ENCODE measurements at regions not wholly inside any gene's neighbourhood (a gene's known extent, or its start where the extent isn't known, plus 50 kb on each side); places are given as distances from the start of the nearest gene placed in this dataset.

DNA sequence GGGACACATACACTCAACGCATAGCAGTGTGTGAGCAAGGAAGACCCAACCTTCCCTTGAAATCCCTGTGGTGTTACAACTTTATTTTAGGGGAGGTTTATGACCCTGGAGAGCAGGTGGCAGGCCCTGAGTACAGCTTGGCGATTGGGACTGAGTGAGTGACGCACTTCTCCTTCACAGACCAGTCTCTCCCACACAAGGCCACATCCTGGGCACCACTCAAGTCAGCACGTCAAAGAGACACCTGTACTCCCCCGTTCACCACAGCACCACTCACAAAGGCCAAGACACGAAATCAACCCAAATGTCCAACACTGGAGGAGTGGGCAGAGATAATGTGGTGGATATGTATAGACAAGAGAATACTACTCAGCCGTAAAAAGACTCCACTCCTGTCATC is 57.0 kb upstream of the FRMD1 start:
- H4K20me1 ChIP-seq (ENCODE audit: control insufficient read depth, insufficient read depth, insufficient read length): no peaks in the 10 kb centered on the region
- Mint-ChIP-seq H3K4me3 (no peak overlapping the region), H3K9me3 (no peaks in the 10 kb centered on the region), H3K27me3 (ENCODE audit: low read depth) (peaks cover 29% of the 10 kb centered on the region), H3K4me1 (peaks cover 29 to 30% of the 10 kb centered on the region in 2 experiments), H3K36me3 (ENCODE audit: insufficient read depth in 1 of 3, low read depth in 3 of 3) (no peaks in the 10 kb centered on the region), H3K27ac (no peak overlapping the region)
- H3K4me2 ChIP-seq (ENCODE audit: insufficient read depth, insufficient read length, low read length): no peak overlapping the region
- no peak overlapping the region for H3K14ac ChIP-seq (ENCODE audit: insufficient read depth, low read length)
- WGBS (ENCODE audit: extremely low coverage, insufficient read length, low lambda C conversion rate): no CpG with 5 or more reads among the region's 7 CpGs
- no peak overlapping the region for H3T11ph ChIP-seq (ENCODE audit: low read length)
- no peak overlapping the region for H2BK12ac ChIP-seq (ENCODE audit: insufficient read length, low read depth, low read length)
- H2BK15ac ChIP-seq (ENCODE audit: low read depth, low read length): no peak overlapping the region
- no peaks in the 10 kb centered on the region for H3K27me3 ChIP-seq (ENCODE audit: insufficient read depth, low read length)
- no peak overlapping the region for H4K8ac ChIP-seq (replicated peaks; ENCODE audit: insufficient read length, low read depth, low read length)
- no peak overlapping the region for H2BK20ac ChIP-seq (ENCODE audit: low read depth, low read length, poor library complexity, severe bottlenecking)
- no peak overlapping the region for H2AK5ac ChIP-seq (ENCODE audit: insufficient read length, low read length)
- no peaks in the 10 kb centered on the region for H3K79me2 ChIP-seq (ENCODE audit: insufficient read depth, low read length)
- no peak overlapping the region for H2BK120ac ChIP-seq (ENCODE audit: low read depth, low read length, poor library complexity, severe bottlenecking)
- H3K23ac ChIP-seq (ENCODE audit: insufficient read length, low read depth, low read length): no peak overlapping the region
- H3K9ac ChIP-seq (ENCODE audit: extremely low read depth, insufficient read length, low read length): no peak overlapping the region
- H2AFZ ChIP-seq (ENCODE audit: low read length): no peak overlapping the region
- H4K5ac ChIP-seq (ENCODE audit: insufficient read length, low read depth, low read length): no peak overlapping the region
- H2BK5ac ChIP-seq (ENCODE audit: insufficient read length, low read length): no peak overlapping the region
- H3K23me2 ChIP-seq (ENCODE audit: insufficient read length, low read depth, low read length, poor library complexity, severe bottlenecking): no peaks in the 10 kb centered on the region
- no peak overlapping the region for H3K27ac ChIP-seq (ENCODE audit: insufficient read length, low read depth, low read length)
- no peak overlapping the region for H3K56ac ChIP-seq (ENCODE audit: insufficient read length, low read depth, low read length)
- no peaks in the 10 kb centered on the region for H3K9me3 ChIP-seq (ENCODE audit: control insufficient read depth, low read depth, low read length)
- peaks cover 3% of the 10 kb centered on the region; the same call in 1 of the 2 replicates for H3K4me1 ChIP-seq (ENCODE audit: insufficient read depth, low read length)
- no peak overlapping the region for H3K18ac ChIP-seq (ENCODE audit: insufficient read length, low read depth, low read length)
- TF ChIP-seq, protein P1, sequence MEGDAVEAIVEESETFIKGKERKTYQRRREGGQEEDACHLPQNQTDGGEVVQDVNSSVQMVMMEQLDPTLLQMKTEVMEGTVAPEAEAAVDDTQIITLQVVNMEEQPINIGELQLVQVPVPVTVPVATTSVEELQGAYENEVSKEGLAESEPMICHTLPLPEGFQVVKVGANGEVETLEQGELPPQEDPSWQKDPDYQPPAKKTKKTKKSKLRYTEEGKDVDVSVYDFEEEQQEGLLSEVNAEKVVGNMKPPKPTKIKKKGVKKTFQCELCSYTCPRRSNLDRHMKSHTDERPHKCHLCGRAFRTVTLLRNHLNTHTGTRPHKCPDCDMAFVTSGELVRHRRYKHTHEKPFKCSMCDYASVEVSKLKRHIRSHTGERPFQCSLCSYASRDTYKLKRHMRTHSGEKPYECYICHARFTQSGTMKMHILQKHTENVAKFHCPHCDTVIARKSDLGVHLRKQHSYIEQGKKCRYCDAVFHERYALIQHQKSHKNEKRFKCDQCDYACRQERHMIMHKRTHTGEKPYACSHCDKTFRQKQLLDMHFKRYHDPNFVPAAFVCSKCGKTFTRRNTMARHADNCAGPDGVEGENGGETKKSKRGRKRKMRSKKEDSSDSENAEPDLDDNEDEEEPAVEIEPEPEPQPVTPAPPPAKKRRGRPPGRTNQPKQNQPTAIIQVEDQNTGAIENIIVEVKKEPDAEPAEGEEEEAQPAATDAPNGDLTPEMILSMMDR (conservative IDR thresholded peaks at IDR 0.05): no peak
- H4K91ac ChIP-seq (ENCODE audit: insufficient read length, low read depth, low read length): no peak overlapping the region
- peak; percentile 15 for DNase-seq
- H3K4ac ChIP-seq (ENCODE audit: low read depth, low read length): no peak overlapping the region
- H3K79me1 ChIP-seq (ENCODE audit: insufficient read depth, low read depth, low read length, poor library complexity, severe bottlenecking): no peaks in the 10 kb centered on the region
